HEK293 (cell line): ENCODE measurements at regions not wholly inside any gene's neighbourhood (a gene's known extent, or its start where the extent isn't known, plus 50 kb on each side); places are given as distances from the start of the nearest gene placed in this dataset.

Experiments used
- CTCF ChIP-seq: fragments of 450-650 bp; formaldehyde crosslinking; IDR thresholded peaks from 2 replicates; pipeline ENCODE4 v1.5.1; 2016; ENCODE audit warnings: missing biosample characterization, missing genetic modification characterization
- KLF16 ChIP-seq: fragments of 450-650 bp; formaldehyde crosslinking; IDR thresholded peaks from 2 replicates; pipeline ENCODE4 v1.5.1; 2017; ENCODE audit warnings: missing biosample characterization, missing genetic modification characterization
- RBAK ChIP-seq: fragments of 450-650 bp; formaldehyde crosslinking; IDR thresholded peaks from 2 replicates; pipeline ENCODE4 v1.5.1; 2016; ENCODE audit warnings: missing biosample characterization, missing genetic modification characterization
- REST ChIP-seq: fragments of 450-650 bp; formaldehyde crosslinking; IDR thresholded peaks from 2 replicates; pipeline ENCODE4 v1.5.1; 2016; ENCODE audit warnings: missing biosample characterization, missing genetic modification characterization
- ZBTB7A ChIP-seq: fragments of 450-650 bp; formaldehyde crosslinking; IDR thresholded peaks from 2 replicates; pipeline ENCODE4 v1.5.1; 2016; ENCODE audit warnings: low read depth, missing biosample characterization, missing genetic modification characterization
- ZNF155 ChIP-seq: fragments of 450-650 bp; formaldehyde crosslinking; IDR thresholded peaks from 2 replicates; pipeline ENCODE4 v1.5.1; 2016; ENCODE audit warnings: missing biosample characterization, missing genetic modification characterization
- ZNF157 ChIP-seq: fragments of 450-650 bp; formaldehyde crosslinking; IDR thresholded peaks from 2 replicates; pipeline ENCODE4 v1.5.1; 2016; ENCODE audit warnings: missing biosample characterization, missing genetic modification characterization
- ZNF175 ChIP-seq: fragments of 450-650 bp; formaldehyde crosslinking; IDR thresholded peaks from 2 replicates; pipeline ENCODE4 v1.5.1; 2016; ENCODE audit warnings: missing biosample characterization, missing genetic modification characterization
- ZNF585B ChIP-seq: fragments of 450-650 bp; formaldehyde crosslinking; IDR thresholded peaks from 2 replicates; pipeline ENCODE4 v1.5.1; 2016; ENCODE audit warnings: missing biosample characterization, missing genetic modification characterization
- ZNF639 ChIP-seq: fragments of 450-650 bp; formaldehyde crosslinking; IDR thresholded peaks from 2 replicates; pipeline ENCODE4 v1.5.1; 2016; ENCODE audit warnings: missing biosample characterization, missing genetic modification characterization
- ZNF670 ChIP-seq: fragments of 450-650 bp; formaldehyde crosslinking; IDR thresholded peaks from 2 replicates; pipeline ENCODE4 v1.5.1; 2016; ENCODE audit warnings: missing biosample characterization, missing genetic modification characterization, low read depth
- ZNF76 ChIP-seq: fragments of 450-650 bp; formaldehyde crosslinking; IDR thresholded peaks from 2 replicates; pipeline ENCODE4; 2016; ENCODE audit warnings: low read depth, missing biosample characterization, missing genetic modification characterization, borderline replicate concordance
- ZNF768 ChIP-seq: fragments of 450-650 bp; formaldehyde crosslinking; IDR thresholded peaks from 2 replicates; pipeline ENCODE4 v1.5.1; 2018; ENCODE audit warnings: missing biosample characterization, mild to moderate bottlenecking, missing genetic modification characterization

- TF ChIP-seq REST (tag by site-specific recombination), result no peak
- no peak for TF ChIP-seq ZNF768 (tag by site-specific recombination)
- TF ChIP-seq ZNF639, result no peak
- TF ChIP-seq ZNF157 (tag by site-specific recombination), result no peak
- no peak for TF ChIP-seq CTCF (tag by site-specific recombination)
- TF ChIP-seq ZNF155, result no peak
- TF ChIP-seq ZNF670 (tag by site-specific recombination), result no peak
- no peak for TF ChIP-seq ZNF76
- no peak for TF ChIP-seq ZNF175 (tag by site-specific recombination)
- TF ChIP-seq ZNF585B (tag by site-specific recombination), result no peak
- no peak for TF ChIP-seq RBAK (tag by site-specific recombination)
- TF ChIP-seq ZBTB7A (tag by site-specific recombination), result no peak
- no peak for TF ChIP-seq KLF16 (tag by site-specific recombination)
Measured at GRCh38 chr11:95661162-95661561, 128.4 kb downstream of the FAM76B start.
